ENCODE measurements at regions not wholly inside any gene's neighbourhood (a gene's known extent, or its start where the extent isn't known, plus 50 kb on each side); places are given as distances from the start of the nearest gene placed in this dataset.

DNA sequence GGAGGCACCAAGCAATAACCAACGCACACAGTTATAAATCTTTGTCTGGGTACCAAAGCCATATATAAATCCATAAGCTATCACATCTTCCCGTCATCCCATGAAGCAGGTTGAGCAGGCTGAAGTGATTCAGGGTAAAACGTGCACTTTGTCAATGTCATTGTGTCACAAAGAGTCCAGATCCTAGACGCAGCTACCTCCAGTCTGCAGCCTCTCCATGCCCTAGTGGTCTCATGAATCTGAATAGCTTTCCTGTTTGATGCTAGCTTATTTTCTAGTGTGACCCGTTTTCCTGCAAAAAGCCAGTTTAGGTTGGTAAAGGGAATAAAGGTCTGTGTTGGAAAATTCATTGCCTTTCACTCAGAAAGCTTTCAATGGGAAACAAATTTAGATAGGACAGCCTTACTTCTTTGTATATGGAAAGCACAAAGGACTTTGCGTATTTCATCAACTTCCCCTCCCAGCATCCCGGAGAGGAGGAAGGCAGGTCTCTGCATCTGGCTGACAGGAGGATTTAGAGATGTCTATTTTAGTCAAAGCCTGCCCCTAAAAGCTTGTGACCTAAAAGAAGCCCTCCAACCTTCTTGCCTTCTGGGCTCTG lies 222.3 kb upstream of the ARL4C start:
- H3K4me1 ChIP-seq (ENCODE audit: control insufficient read depth, insufficient read depth, low read length), result no peaks in the 10 kb centered on the region
- H3K27ac ChIP-seq (ENCODE audit: extremely low read depth, low read depth, low read length), result no peak overlapping the region
- no peak for TF ChIP-seq ZBTB11 (tag by site-specific recombination; conservative IDR thresholded peaks at IDR 0.05; ENCODE audit: low read depth)
- TF ChIP-seq ZNF558 (tag by site-specific recombination; IDR thresholded peaks at IDR 0.05), result no peak
- TF ChIP-seq ZNF324 (tag by site-specific recombination; IDR thresholded peaks at IDR 0.05), result no peak
- no peak for TF ChIP-seq ZNF76 (tag by site-specific recombination; IDR thresholded peaks at IDR 0.05; ENCODE audit: borderline replicate concordance, low read depth)
- TF ChIP-seq ZNF157 (tag by site-specific recombination; IDR thresholded peaks at IDR 0.05), result no peak
- POLR2A ChIA-PET, result no interaction called here
- H3K36me3 ChIP-seq (ENCODE audit: control insufficient read depth in 2 of 2, insufficient read depth in 1 of 2, low read length in 2 of 2), result no peaks in the 10 kb centered on the region
- H3K9me3 ChIP-seq (ENCODE audit: control insufficient read depth, insufficient read depth, low read depth, low read length), result no peaks in the 10 kb centered on the region
- H3K4me3 ChIP-seq (ENCODE audit: low read depth, low read length), result no peak overlapping the region
- CTCF ChIA-PET, result no interaction called here

GRCh38 chr2:234716271-234716670 lies 219.4 kb upstream of the ARL4C start:
- ChIA-PET CTCF (no interaction called here), POLR2A (no interaction called here)
- no peak for TF ChIP-seq KLF8 (tag by site-specific recombination; IDR thresholded peaks at IDR 0.05)
- no peak for TF ChIP-seq ZNF138 (tag by site-specific recombination; IDR thresholded peaks at IDR 0.05; ENCODE audit: borderline replicate concordance)
- TF ChIP-seq MYNN (tag by site-specific recombination; IDR thresholded peaks at IDR 0.05; ENCODE audit: borderline replicate concordance), result no peak
- TF ChIP-seq, protein P1, sequence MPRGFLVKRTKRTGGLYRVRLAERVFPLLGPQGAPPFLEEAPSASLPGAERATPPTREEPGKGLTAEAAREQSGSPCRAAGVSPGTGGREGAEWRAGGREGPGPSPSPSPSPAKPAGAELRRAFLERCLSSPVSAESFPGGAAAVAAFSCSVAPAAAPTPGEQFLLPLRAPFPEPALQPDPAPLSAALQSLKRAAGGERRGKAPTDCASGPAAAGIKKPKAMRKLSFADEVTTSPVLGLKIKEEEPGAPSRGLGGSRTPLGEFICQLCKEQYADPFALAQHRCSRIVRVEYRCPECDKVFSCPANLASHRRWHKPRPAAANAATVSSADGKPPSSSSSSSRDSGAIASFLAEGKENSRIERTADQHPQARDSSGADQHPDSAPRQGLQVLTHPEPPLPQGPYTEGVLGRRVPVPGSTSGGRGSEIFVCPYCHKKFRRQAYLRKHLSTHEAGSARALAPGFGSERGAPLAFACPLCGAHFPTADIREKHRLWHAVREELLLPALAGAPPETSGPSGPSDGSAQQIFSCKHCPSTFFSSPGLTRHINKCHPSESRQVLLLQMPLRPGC (tag by site-specific recombination; IDR thresholded peaks at IDR 0.05), result no peak
- no peak for TF ChIP-seq ZBTB20 (tag by site-specific recombination; IDR thresholded peaks at IDR 0.05)
- no peak for TF ChIP-seq ZNF645 (tag by site-specific recombination; IDR thresholded peaks at IDR 0.05)
- no peak for TF ChIP-seq ZNF521 (tag by site-specific recombination; IDR thresholded peaks at IDR 0.05)
- TF ChIP-seq SALL2 (tag by site-specific recombination; IDR thresholded peaks at IDR 0.05; ENCODE audit: borderline replicate concordance), result no peak
- no peak for TF ChIP-seq KLF10 (tag by site-specific recombination; IDR thresholded peaks at IDR 0.05)
- TF ChIP-seq ZBTB17 (tag by site-specific recombination; IDR thresholded peaks at IDR 0.05), result no peak
- no peak for TF ChIP-seq YY2 (tag by site-specific recombination; IDR thresholded peaks at IDR 0.05)
- TF ChIP-seq SP7 (tag by site-specific recombination; IDR thresholded peaks at IDR 0.05), result no peak
- TF ChIP-seq ZNF792 (tag by site-specific recombination; IDR thresholded peaks at IDR 0.05), result no peak
- Histone ChIP-seq H3K27ac (ENCODE audit: extremely low read depth, low read depth, low read length) (no peak overlapping the region), H3K36me3 (ENCODE audit: control insufficient read depth in 2 of 2, insufficient read depth in 1 of 2, low read length in 2 of 2) (no peaks in the 10 kb centered on the region), H3K4me3 (ENCODE audit: low read depth, low read length) (no peak overlapping the region), H3K4me1 (ENCODE audit: control insufficient read depth, insufficient read depth, low read length) (no peaks in the 10 kb centered on the region), H3K9me3 (ENCODE audit: control insufficient read depth, insufficient read depth, low read depth, low read length) (no peaks in the 10 kb centered on the region)

All from HEK293 (cell line).